ENCODE measurements at regions not wholly inside any gene's neighbourhood (a gene's known extent, or its start where the extent isn't known, plus 50 kb on each side); places are given as distances from the start of the nearest gene placed in this dataset.
"Not testable (repeated sequence)": the region's sequence is repeated elsewhere in the genome, so short reads cannot be mapped to it uniquely, and the experiment has no call there.

DNA sequence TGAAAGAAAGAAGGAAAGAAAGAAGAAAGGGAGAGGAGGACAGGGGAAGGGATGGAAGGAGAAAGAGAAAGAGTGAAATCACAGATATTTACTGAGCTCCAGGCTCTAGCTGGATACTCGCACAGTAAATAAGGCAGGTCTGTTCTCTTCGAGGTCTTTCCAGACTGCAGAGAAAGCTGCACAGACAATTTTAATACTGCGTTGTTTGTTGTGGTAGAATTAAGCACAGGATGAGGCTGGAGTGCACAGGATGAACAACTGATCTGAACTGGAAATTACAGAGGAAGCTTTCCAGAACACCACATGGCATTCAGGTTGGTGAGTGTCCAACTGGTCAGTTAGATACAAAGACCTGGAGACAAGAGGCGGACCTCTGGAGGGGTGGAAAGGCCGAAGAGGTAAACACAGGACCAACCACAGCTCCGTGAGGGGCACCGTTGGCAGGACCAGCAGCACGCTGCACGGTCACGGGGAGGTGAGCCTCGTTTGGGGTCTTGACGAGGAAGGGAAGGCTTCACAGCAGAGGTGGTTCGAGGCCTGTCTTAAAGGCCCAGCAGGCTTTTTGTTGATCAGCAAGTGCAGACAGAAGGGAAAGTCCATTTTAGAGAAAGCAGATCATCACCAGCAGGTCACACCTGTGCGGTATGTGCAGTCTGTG, 121.7 kb downstream of the ATP6V0E2 start:
- not testable (repeated sequence) for H3K9me3 ChIP-seq (ENCODE audit: control insufficient read depth, insufficient read depth, low read depth, low read length); H3K27me3 ChIP-seq (ENCODE audit: control insufficient read depth, insufficient read depth, low read length); H3K4me3 ChIP-seq (ENCODE audit: low read depth, low read length); H3K4me1 ChIP-seq (ENCODE audit: control insufficient read depth, insufficient read depth, low read length); H3K36me3 ChIP-seq (ENCODE audit: control insufficient read depth, insufficient read depth, low read length); H3K9ac ChIP-seq (ENCODE audit: low read length); H3K27ac ChIP-seq (ENCODE audit: low read depth, low read length)

- not testable (repeated sequence) for H3K27me3 ChIP-seq (ENCODE audit: control insufficient read depth, insufficient read depth, low read length); H3K4me1 ChIP-seq (ENCODE audit: control insufficient read depth, insufficient read depth, low read length); H3K27ac ChIP-seq (ENCODE audit: low read depth, low read length); H3K9ac ChIP-seq (ENCODE audit: low read length); H3K9me3 ChIP-seq (ENCODE audit: control insufficient read depth, insufficient read depth, low read depth, low read length); H3K4me3 ChIP-seq (ENCODE audit: low read depth, low read length); H3K36me3 ChIP-seq (ENCODE audit: control insufficient read depth, insufficient read depth, low read length)
Observed at GRCh38 chr7:150000780-150001599, 127.2 kb downstream of the ATP6V0E2 start.

- H3K9ac ChIP-seq (ENCODE audit: low read length): no peak overlapping the region
- no peaks in the 10 kb centered on the region for H3K9me3 ChIP-seq (ENCODE audit: control insufficient read depth, insufficient read depth, low read depth, low read length)
- no peaks in the 10 kb centered on the region for H3K36me3 ChIP-seq (ENCODE audit: control insufficient read depth, insufficient read depth, low read length)
- H3K4me3 ChIP-seq (ENCODE audit: low read depth, low read length): no peak overlapping the region
- H3K27me3 ChIP-seq (ENCODE audit: control insufficient read depth, insufficient read depth, low read length): no peaks in the 10 kb centered on the region; the same call in 1 of the 2 replicates
- no peaks in the 10 kb centered on the region for H3K4me1 ChIP-seq (ENCODE audit: control insufficient read depth, insufficient read depth, low read length)
- no peak overlapping the region for H3K27ac ChIP-seq (ENCODE audit: low read depth, low read length)
Observed at GRCh38 chr7:150003304-150003810, 129.6 kb downstream of the ATP6V0E2 start.

GRCh38 chr7:150003973-150004372, 130.2 kb downstream of the ATP6V0E2 start:
- H3K36me3 ChIP-seq (ENCODE audit: control insufficient read depth, insufficient read depth, low read length); H3K27ac ChIP-seq (ENCODE audit: low read depth, low read length); H3K9me3 ChIP-seq (ENCODE audit: control insufficient read depth, insufficient read depth, low read depth, low read length): not testable (repeated sequence)

GRCh38 chr7:150004843-150005242, 131.1 kb downstream of the ATP6V0E2 start:
- not testable (repeated sequence) for H3K9ac ChIP-seq (ENCODE audit: low read length); H3K27me3 ChIP-seq (ENCODE audit: control insufficient read depth, insufficient read depth, low read length); H3K9me3 ChIP-seq (ENCODE audit: control insufficient read depth, insufficient read depth, low read depth, low read length); H3K4me1 ChIP-seq (ENCODE audit: control insufficient read depth, insufficient read depth, low read length); H3K27ac ChIP-seq (ENCODE audit: low read depth, low read length); H3K4me3 ChIP-seq (ENCODE audit: low read depth, low read length); H3K36me3 ChIP-seq (ENCODE audit: control insufficient read depth, insufficient read depth, low read length)

More at GRCh38 chr7:150003973-150004372, 130.2 kb downstream of the ATP6V0E2 start:
- not testable (repeated sequence) for H3K4me1 ChIP-seq (ENCODE audit: control insufficient read depth, insufficient read depth, low read length); H3K9ac ChIP-seq (ENCODE audit: low read length); H3K27me3 ChIP-seq (ENCODE audit: control insufficient read depth, insufficient read depth, low read length); H3K4me3 ChIP-seq (ENCODE audit: low read depth, low read length)

DNA sequence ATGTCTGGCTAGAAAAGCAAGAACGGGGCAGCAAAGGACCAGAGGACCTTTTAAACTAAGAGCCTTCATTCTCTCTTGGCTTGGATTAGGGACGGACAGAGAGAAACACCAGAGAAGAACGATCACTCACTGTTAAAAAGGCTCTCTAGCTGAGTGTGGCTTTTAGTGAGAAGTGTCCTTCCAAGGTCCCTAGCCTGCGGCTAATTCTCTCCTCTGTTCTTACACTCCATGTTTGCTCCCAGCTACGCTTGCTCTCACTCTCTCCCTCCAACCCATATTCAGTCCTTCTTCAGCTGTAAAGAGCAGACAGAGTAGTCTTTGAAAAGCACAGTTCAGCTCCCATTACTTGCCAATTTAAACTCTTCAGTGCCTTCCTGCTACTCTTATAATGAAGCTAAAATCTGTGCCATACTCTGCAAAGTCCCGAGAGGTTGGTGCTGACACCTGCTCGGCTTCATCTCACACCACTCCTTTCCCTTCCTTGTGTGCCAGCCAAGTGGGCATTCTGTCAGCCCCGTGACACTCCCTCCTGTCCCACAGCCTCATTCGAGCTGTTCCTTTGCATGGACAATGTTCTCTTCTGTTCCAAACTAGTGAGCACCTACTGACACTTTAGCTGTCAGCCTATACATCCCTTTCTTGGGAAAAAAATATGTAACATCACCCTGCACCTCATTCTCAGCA, 136.0 kb downstream of the ATP6V0E2 start:
- not testable (repeated sequence) for H3K4me3 ChIP-seq (ENCODE audit: low read depth, low read length); H3K27ac ChIP-seq (ENCODE audit: low read depth, low read length); H3K27me3 ChIP-seq (ENCODE audit: control insufficient read depth, insufficient read depth, low read length); H3K36me3 ChIP-seq (ENCODE audit: control insufficient read depth, insufficient read depth, low read length); H3K4me1 ChIP-seq (ENCODE audit: control insufficient read depth, insufficient read depth, low read length); H3K9ac ChIP-seq (ENCODE audit: low read length); H3K9me3 ChIP-seq (ENCODE audit: control insufficient read depth, insufficient read depth, low read depth, low read length)

GRCh38 chr7:150016651-150017189, 143.0 kb downstream of the ATP6V0E2 start:
- not testable (repeated sequence) for H3K4me1 ChIP-seq (ENCODE audit: control insufficient read depth, insufficient read depth, low read length); H3K9ac ChIP-seq (ENCODE audit: low read length); H3K27ac ChIP-seq (ENCODE audit: low read depth, low read length); H3K36me3 ChIP-seq (ENCODE audit: control insufficient read depth, insufficient read depth, low read length); H3K4me3 ChIP-seq (ENCODE audit: low read depth, low read length); H3K27me3 ChIP-seq (ENCODE audit: control insufficient read depth, insufficient read depth, low read length); H3K9me3 ChIP-seq (ENCODE audit: control insufficient read depth, insufficient read depth, low read depth, low read length)

DNA sequence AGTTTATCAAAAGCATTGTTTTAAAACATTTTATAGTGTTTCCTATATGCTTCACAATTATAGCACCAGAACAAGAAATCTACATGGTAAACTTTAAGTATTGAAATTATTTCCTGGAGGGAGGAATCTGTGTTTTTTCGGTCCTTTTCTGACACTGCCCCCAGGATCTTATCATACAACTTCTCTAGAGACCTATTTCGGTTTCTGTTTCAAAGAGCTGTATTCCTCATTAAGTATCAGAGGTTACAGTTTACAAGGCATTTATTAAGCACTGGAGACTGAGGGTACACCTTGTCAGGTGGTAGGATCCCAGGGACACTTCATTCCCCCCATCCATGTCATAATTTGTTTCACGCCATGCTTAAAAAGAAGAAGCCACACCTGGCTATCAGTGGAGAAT, 146.4 kb downstream of the ATP6V0E2 start:
- H3K27me3 ChIP-seq (ENCODE audit: control insufficient read depth, insufficient read depth, low read length); H3K4me1 ChIP-seq (ENCODE audit: control insufficient read depth, insufficient read depth, low read length); H3K9me3 ChIP-seq (ENCODE audit: control insufficient read depth, insufficient read depth, low read depth, low read length); H3K27ac ChIP-seq (ENCODE audit: low read depth, low read length); H3K36me3 ChIP-seq (ENCODE audit: control insufficient read depth, insufficient read depth, low read length); H3K4me3 ChIP-seq (ENCODE audit: low read depth, low read length); H3K9ac ChIP-seq (ENCODE audit: low read length): not testable (repeated sequence)

- not testable (repeated sequence) for H3K27me3 ChIP-seq (ENCODE audit: control insufficient read depth, insufficient read depth, low read length); H3K27ac ChIP-seq (ENCODE audit: low read depth, low read length); H3K4me1 ChIP-seq (ENCODE audit: control insufficient read depth, insufficient read depth, low read length); H3K4me3 ChIP-seq (ENCODE audit: low read depth, low read length); H3K36me3 ChIP-seq (ENCODE audit: control insufficient read depth, insufficient read depth, low read length); H3K9ac ChIP-seq (ENCODE audit: low read length); H3K9me3 ChIP-seq (ENCODE audit: control insufficient read depth, insufficient read depth, low read depth, low read length)
Observed at GRCh38 chr7:150024550-150025490, 151.1 kb downstream of the ATP6V0E2 start.

GRCh38 chr7:150025802-150026201, 152.0 kb downstream of the ATP6V0E2 start:
- not testable (repeated sequence) for H3K9ac ChIP-seq (ENCODE audit: low read length); H3K27me3 ChIP-seq (ENCODE audit: control insufficient read depth, insufficient read depth, low read length); H3K4me1 ChIP-seq (ENCODE audit: control insufficient read depth, insufficient read depth, low read length); H3K9me3 ChIP-seq (ENCODE audit: control insufficient read depth, insufficient read depth, low read depth, low read length); H3K4me3 ChIP-seq (ENCODE audit: low read depth, low read length); H3K36me3 ChIP-seq (ENCODE audit: control insufficient read depth, insufficient read depth, low read length); H3K27ac ChIP-seq (ENCODE audit: low read depth, low read length)

Measured in HUES6 (cell line).